B cell (primary cell): ENCODE measurements at regions not wholly inside any gene's neighbourhood (a gene's known extent, or its start where the extent isn't known, plus 50 kb on each side); places are given as distances from the start of the nearest gene placed in this dataset.
A peak's percentile ranks its signal among the peaks of the same experiment; 100 is the strongest.

Source experiments
- ATAC-seq: fragments of 200-7000 bp; cut with Tn5 transposase; one replicate; pipeline ENCODE4 v1.10.0; 2021; ENCODE audit warnings: low read depth, mild to moderate bottlenecking, moderate number of reproducible peaks, moderate library complexity
- CTCF ChIA-PET: fragments of 350-600 bp; sonication (Branson Sonifier 250); formaldehyde crosslinking; loops from one replicate; lab custom pipeline; 2021; ENCODE audit warnings: antibody characterized with exemption, inconsistent platforms; lab: Charles Lee
- POLR2A ChIA-PET: fragments of 350-600 bp; sonication (Branson Sonifier 250); formaldehyde crosslinking; loops from one replicate; lab custom pipeline; 2021; ENCODE audit warnings: antibody characterized with exemption; lab: Charles Lee
- DNase-seq: peaks from one replicate; pipeline ENCODE4 v3.0.0; 2013
- H2AFZ ChIP-seq: 2 replicates; pipeline ENCODE4 v1.6.1; 2012; ENCODE audit warnings: mild to moderate bottlenecking, low read depth, low read length; ENCODE audit not compliant: insufficient read depth, poor library complexity, severe bottlenecking
- H3K27ac ChIP-seq, 2 donors: 1 replicate in 1 of 2; 2 replicates in 1 of 2; pipeline ENCODE4 v1.5.1; 2012 to 2013; ENCODE audit warnings: low read length in 2 of 2, mild to moderate bottlenecking in 2 of 2, moderate library complexity in 1 of 2
- H3K27me3 ChIP-seq, 4 experiments: fragments of 200-600 bp in 1 of 4; sonication (generic) in 1 of 4; replicated peaks in 1 of 4; 1 replicate in 2 of 4; 2 replicates in 2 of 4; pipeline versions ENCODE4 v1.6.1 to v1.7.0; 2013 to 2016; ENCODE audit warnings: low read length in 3 of 4, mild to moderate bottlenecking in 2 of 4, mixed read lengths in 1 of 4, moderate library complexity in 1 of 4; ENCODE audit not compliant: insufficient read depth in 4 of 4, control insufficient read depth in 3 of 4; ENCODE audit errors: control extremely low read depth in 1 of 4
- H3K36me3 ChIP-seq, 2 experiments: replicated peaks in 1 of 2; 1 replicate in 1 of 2; 2 replicates in 1 of 2; pipeline versions ENCODE4 v1.6.1 to v1.7.1; 2013; ENCODE audit warnings: low read length in 1 of 2; ENCODE audit not compliant: insufficient read depth in 2 of 2, control insufficient read depth in 1 of 2; ENCODE audit errors: control extremely low read depth in 1 of 2, extremely low read depth in 1 of 2
- H3K4me1 ChIP-seq, 2 donors: fragments of 200-600 bp in 1 of 2; sonication (generic) in 1 of 2; 1 replicate in 1 of 2; 2 replicates in 1 of 2; pipeline versions ENCODE4 v1.5.1 to v1.6.1; 2013 to 2017; ENCODE audit warnings: low read length in 2 of 2; ENCODE audit not compliant: control insufficient read depth in 2 of 2, insufficient read depth in 2 of 2
- H3K4me2 ChIP-seq: replicated peaks from 2 replicates; pipeline ENCODE3; 2012; ENCODE audit warnings: mild to moderate bottlenecking, low read depth, low read length; ENCODE audit not compliant: poor library complexity, severe bottlenecking
- H3K4me3 ChIP-seq, 5 experiments: fragments of 200-600 bp in 1 of 5; sonication (generic) in 1 of 5; 1 replicate in 3 of 5; 2 replicates in 2 of 5; pipeline versions ENCODE4 v1.5.1 to v1.7.0; 2011 to 2016; ENCODE audit warnings: low read length in 4 of 5, mild to moderate bottlenecking in 4 of 5, low read depth in 2 of 5, control low read depth in 1 of 5, moderate library complexity in 1 of 5; ENCODE audit not compliant: insufficient read depth in 1 of 5; ENCODE audit errors: control extremely low read depth in 1 of 5, extremely low read depth in 1 of 5
- H3K79me2 ChIP-seq: fragments of 200-600 bp; sonication (generic); one replicate; pipeline ENCODE4 v1.6.0; 2016; ENCODE audit warnings: low read length; ENCODE audit not compliant: control insufficient read depth, insufficient read depth
- H3K9ac ChIP-seq: fragments of 200-600 bp; sonication (generic); 2 replicates; pipeline ENCODE4 v1.6.1; 2017; ENCODE audit warnings: mild to moderate bottlenecking, low read length, moderate library complexity
- H3K9me3 ChIP-seq, 3 donors: one replicate each; pipeline versions ENCODE4 v1.6.1 to v1.7.1; 2013; ENCODE audit warnings: low read length in 2 of 3; ENCODE audit not compliant: control insufficient read depth in 2 of 3, insufficient read depth in 1 of 3; ENCODE audit errors: control extremely low read depth in 1 of 3
- H4K20me1 ChIP-seq: 2 replicates; pipeline ENCODE4 v1.6.0; 2012; ENCODE audit warnings: mild to moderate bottlenecking, low read length; ENCODE audit not compliant: insufficient read depth, control insufficient read depth, poor library complexity, severe bottlenecking
- H3K27ac Mint-ChIP-seq: one replicate; pipeline ENCODE4 v1.8.0; 2021; ENCODE audit warnings: mixed read lengths
- H3K27me3 Mint-ChIP-seq: one replicate; pipeline ENCODE4 v1.8.0; 2021; ENCODE audit warnings: mixed read lengths
- H3K4me1 Mint-ChIP-seq: one replicate; pipeline ENCODE4 v1.8.0; 2021; ENCODE audit warnings: mixed read lengths
- H3K4me3 Mint-ChIP-seq: one replicate; pipeline ENCODE4 v1.8.0; 2021; ENCODE audit warnings: mixed read lengths
- H3K9me3 Mint-ChIP-seq: one replicate; pipeline ENCODE4 v1.8.0; 2022; ENCODE audit warnings: mixed read lengths; ENCODE audit not compliant: insufficient read depth
- EZH2 ChIP-seq: IDR thresholded peaks from 2 replicates; pipeline ENCODE4 v1.6.1; 2012; ENCODE audit warnings: borderline replicate concordance, low read depth, mild to moderate bottlenecking, moderate library complexity, low read length; ENCODE audit not compliant: insufficient read depth, poor library complexity, severe bottlenecking
- WGBS: methylation state at CpG from one replicate; pipeline ENCODE4 v1.1.5; 2013; ENCODE audit warnings: missing lambda C conversion rate; ENCODE audit not compliant: insufficient coverage; 5-methylcytosine and 5-hydroxymethylcytosine counted together
- intact Hi-C: fragments of 100-400 bp; cut with micrococcal nuclease; formaldehyde crosslinking; loops from one replicate; pipeline ENCODE4 v1.10.0; 2022
- TF ChIP-seq, protein P1 (sequence below): fragments of 200-600 bp; IDR thresholded peaks from one replicate; pipeline ENCODE4 v1.8.0; 2022; ENCODE audit warnings: antibody characterized with exemption, mild to moderate bottlenecking

DNA sequence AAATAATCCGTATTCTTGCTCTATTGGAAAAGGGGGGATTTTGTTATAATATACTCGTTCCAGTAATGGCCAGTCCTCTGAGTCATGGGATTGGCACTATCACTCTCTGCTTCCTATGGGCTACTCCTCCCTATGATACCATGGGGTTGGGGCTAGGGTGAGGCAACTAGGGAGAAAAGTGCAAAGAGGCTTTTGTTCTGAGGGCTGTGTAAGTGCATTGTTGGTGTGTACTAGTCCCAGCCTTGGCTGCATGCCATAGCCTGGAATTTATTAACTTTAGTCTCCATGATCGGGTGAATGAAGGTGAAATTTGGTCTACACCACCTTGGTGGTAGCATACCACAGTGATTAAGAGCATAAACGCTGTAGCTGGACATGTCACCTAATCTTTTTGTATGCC is 247.6 kb downstream of the RPAP3 start:
- no peak overlapping the region for H3K9ac ChIP-seq
- no peaks in the 10 kb centered on the region for H3K79me2 ChIP-seq
- CTCF ChIA-PET, result no interaction called here
- TF ChIP-seq, protein P1, sequence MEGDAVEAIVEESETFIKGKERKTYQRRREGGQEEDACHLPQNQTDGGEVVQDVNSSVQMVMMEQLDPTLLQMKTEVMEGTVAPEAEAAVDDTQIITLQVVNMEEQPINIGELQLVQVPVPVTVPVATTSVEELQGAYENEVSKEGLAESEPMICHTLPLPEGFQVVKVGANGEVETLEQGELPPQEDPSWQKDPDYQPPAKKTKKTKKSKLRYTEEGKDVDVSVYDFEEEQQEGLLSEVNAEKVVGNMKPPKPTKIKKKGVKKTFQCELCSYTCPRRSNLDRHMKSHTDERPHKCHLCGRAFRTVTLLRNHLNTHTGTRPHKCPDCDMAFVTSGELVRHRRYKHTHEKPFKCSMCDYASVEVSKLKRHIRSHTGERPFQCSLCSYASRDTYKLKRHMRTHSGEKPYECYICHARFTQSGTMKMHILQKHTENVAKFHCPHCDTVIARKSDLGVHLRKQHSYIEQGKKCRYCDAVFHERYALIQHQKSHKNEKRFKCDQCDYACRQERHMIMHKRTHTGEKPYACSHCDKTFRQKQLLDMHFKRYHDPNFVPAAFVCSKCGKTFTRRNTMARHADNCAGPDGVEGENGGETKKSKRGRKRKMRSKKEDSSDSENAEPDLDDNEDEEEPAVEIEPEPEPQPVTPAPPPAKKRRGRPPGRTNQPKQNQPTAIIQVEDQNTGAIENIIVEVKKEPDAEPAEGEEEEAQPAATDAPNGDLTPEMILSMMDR, result no peak
- TF ChIP-seq EZH2, result no peak
- ATAC-seq, result no peak
- 96% methylated on average over 3 of the region's 4 CpGs for WGBS
- Mint-ChIP-seq H3K4me1 (no peaks in the 10 kb centered on the region), H3K27ac (no peak overlapping the region), H3K9me3 (peaks cover 3% of the 10 kb centered on the region), H3K4me3 (no peak overlapping the region), H3K27me3 (peaks cover 52% of the 10 kb centered on the region)
- POLR2A ChIA-PET, result no interaction called here
- H3K36me3 ChIP-seq, result no peaks in the 10 kb centered on the region
- DNase-seq, result no peak
- H3K4me2 ChIP-seq, result no peak overlapping the region
- no peak overlapping the region for H3K4me3 ChIP-seq
- H3K27ac ChIP-seq, result no peak overlapping the region
- peaks cover 0 to 15% (median 4%) of the 10 kb centered on the region in 4 experiments for H3K27me3 ChIP-seq
- no peaks in the 10 kb centered on the region for H3K4me1 ChIP-seq
- H4K20me1 ChIP-seq, result no peaks in the 10 kb centered on the region
- H2AFZ ChIP-seq, result no peak overlapping the region
- intact Hi-C loops, result no loop called here
- peaks cover 2 to 7% (median 7%) of the 10 kb centered on the region in 3 donors for H3K9me3 ChIP-seq

DNA sequence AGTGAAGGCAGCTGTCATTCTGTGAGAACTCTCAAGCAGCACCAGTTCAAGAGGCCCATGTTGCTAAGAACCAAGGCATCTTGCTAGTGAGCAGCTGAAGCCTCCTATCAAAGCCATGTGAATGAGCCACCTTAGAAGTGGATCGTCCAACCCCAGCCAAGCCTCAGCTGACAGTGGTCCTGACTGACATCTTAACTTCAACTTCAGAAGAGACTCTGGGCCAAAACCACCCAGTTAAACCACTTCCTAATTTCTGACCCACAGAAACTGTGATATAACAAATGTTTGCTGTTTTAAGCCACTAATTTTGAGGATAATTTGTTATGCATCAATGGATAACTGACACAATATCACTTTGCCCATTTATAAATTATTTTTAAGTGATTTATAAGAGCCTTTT is 256.0 kb downstream of the RPAP3 start:
- Mint-ChIP-seq H3K27ac (no peak overlapping the region), H3K27me3 (peaks cover 14% of the 10 kb centered on the region), H3K9me3 (peaks cover under 1% of the 10 kb centered on the region), H3K4me1 (peaks cover 5% of the 10 kb centered on the region), H3K4me3 (no peak overlapping the region)
- no peak overlapping the region for H3K9ac ChIP-seq
- 27% methylated on average over 1 of the region's 1 CpG for WGBS
- CTCF ChIA-PET, result interaction anchor here (1.4 kb wide), 1 partner anchor 428 kb away, joined by 4 read pairs; no protein-coding TSS in a partner anchor
- POLR2A ChIA-PET, result no interaction called here
- H2AFZ ChIP-seq, result no peak overlapping the region
- H3K4me1 ChIP-seq, result peaks cover 4% of the 10 kb centered on the region in 2 donors
- intact Hi-C loops, result no loop called here
- no peaks in the 10 kb centered on the region for H4K20me1 ChIP-seq
- no peaks in the 10 kb centered on the region for H3K79me2 ChIP-seq
- H3K9me3 ChIP-seq, result peaks cover 0 to 3% (median 0%) of the 10 kb centered on the region in 3 donors
- H3K4me2 ChIP-seq, result no peak overlapping the region
- no peaks in the 10 kb centered on the region for H3K36me3 ChIP-seq
- TF ChIP-seq, protein P1, result no peak
- TF ChIP-seq EZH2, result no peak
- H3K27me3 ChIP-seq, result no peaks in the 10 kb centered on the region
- no peak overlapping the region for H3K4me3 ChIP-seq
- ATAC-seq (no peak), DNase-seq (peak; percentile 9)
- H3K27ac ChIP-seq, result no peak overlapping the region
